ENCODE measurements at regions not wholly inside any gene's neighbourhood (a gene's known extent, or its start where the extent isn't known, plus 50 kb on each side); places are given as distances from the start of the nearest gene placed in this dataset.

DNA sequence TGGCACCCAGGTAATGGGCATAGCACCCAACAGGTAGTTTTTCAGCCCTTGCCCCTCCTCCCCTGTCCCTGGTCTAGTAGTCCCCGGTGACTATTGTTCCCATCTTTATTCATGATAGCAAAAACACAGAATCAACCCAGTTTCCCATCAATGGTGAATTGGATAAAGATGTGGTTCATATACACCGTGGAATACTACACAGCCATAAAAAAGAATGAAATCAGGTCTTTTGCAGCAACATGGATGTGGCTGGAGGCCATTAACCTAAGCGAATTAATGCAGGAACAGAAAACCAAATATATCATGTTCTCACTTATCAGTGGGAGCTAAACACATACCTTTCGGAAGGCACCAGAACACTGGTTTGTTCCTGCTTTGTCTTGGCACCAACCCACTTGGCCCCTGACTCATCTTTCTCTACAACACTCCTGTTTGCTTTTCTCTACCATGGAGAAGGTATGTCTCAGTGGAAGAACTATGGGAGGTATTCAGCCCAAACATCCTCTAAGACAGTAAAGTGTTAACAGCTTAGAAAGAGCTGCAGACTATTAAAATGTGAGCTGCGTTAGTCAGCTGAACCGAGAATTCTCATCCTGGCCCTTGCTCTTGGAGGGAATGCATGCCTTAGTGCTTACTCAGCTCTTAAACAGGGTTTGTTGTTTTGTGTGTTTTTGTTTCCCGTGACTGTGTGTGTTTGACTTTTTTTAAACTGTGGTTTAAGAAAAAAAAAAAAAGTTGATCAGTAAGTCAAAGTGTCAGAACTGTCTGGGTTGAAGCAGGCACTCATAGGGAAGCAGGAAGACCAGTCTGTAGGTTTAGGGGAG, 203.0 kb downstream of the TOMM20 start:
- in situ Hi-C loops (cut with MboI; ENCODE audit: low sequenced_read_pairs): no loop called here

- in situ Hi-C loops (cut with MboI; ENCODE audit: low sequenced_read_pairs): no loop called here
These were observed 203.9 kb downstream of the TOMM20 start for GRCh38 chr1:234924450-234925355.

GRCh38 chr1:234923626-234924025, 205.0 kb downstream of the TOMM20 start:
- in situ Hi-C loops (cut with MboI; ENCODE audit: low sequenced_read_pairs): no loop called here

DNA sequence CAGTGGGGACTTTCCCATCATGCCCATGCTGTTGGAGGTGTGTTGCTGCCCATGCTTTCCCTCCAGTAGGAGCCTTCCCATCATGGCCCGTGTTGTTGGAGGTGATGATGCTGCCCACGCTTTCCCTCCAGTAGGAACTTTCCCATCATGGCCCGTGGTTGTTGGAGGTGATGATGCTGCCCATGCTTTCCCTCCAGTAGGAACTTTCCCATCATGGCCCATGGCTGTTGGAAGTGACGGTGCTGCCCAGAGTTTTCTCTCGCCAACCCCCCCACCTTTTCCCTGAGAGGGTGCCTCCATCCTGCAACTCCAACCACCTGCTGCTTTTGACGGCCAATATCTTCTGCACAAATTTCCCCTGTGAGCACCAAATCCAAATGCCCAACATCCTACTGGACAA, 205.7 kb downstream of the TOMM20 start:
- in situ Hi-C loops (cut with MboI; ENCODE audit: low sequenced_read_pairs): no loop called here

GRCh38 chr1:234921266-234922062, 207.2 kb downstream of the TOMM20 start:
- in situ Hi-C loops (cut with MboI; ENCODE audit: low sequenced_read_pairs): no loop called here

GRCh38 chr1:234920843-234921140, 207.8 kb downstream of the TOMM20 start:
- in situ Hi-C loops (cut with MboI; ENCODE audit: low sequenced_read_pairs): no loop called here

DNA sequence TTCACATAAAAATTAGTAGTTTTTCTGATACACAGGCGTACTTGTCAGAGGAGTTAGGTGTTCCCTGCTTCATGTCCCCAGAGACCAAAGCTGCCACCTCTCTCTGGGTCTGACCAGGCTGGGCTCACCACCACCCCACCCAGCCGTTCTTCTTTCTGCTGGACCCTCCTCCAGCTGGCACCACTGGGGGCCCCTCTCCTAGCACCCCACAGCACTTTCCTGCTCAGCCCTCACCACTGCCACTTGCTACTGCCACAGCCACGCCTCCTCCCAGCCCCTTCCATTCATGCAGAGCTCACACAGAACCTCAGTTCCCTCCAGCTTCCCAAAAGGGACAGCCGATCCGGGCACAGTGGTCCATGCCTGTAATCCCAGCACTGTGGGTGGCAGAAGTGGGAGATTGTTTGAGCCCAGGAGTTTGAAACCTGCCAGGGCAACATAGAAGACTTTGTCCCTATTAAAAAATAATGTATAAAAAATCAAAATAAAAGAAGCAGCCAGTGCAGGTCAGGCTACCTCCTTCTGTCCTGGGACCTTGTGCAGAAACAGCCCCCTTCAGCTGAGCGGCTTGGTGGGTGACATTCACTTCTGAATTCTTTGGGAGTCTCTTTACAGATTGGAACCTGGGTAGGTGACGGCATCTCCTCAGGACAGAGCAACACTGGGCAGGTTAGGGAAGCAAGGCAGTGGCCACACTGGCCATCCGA, 208.3 kb downstream of the TOMM20 start:
- in situ Hi-C loops (cut with MboI; ENCODE audit: low sequenced_read_pairs): no loop called here

DNA sequence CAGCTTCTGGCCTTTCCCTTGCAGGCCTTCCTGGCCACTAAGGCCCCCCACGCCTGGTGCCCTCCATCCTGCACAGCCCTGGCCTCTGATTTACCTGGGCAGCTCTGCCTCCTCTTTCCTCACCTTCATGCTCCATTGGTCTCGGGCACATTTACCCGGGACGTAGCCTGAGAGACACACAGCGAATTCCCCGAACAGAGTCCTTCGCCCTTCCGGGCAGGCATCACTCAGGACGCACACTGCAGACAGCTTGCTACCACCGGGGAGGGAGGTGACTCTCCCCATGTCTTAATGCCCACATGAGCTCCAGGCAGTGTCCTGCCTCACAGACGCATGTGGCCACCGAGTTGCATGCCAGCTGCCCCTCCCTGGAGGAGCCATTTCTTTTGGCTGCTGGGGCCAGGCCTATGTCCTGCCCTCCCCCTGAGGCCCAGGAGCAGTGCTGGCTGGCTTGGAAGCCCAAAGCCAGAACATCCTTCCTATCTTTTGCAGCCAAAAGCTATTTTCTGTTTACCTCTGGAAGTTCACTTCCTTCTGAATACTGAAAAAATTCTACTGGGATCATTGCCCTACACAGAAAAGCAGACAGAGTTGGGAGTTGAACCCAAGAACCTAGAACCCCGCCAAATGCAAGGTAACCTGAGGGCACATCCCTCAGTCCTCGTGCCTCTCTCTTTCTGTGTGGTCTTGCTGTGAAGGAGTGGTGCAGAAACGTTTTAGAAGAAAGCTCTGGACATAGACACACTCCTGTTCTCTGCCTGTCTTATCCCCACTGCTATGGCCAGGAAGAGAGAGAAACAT, 209.5 kb downstream of the TOMM20 start:
- in situ Hi-C loops (cut with MboI; ENCODE audit: low sequenced_read_pairs): no loop called here

DNA sequence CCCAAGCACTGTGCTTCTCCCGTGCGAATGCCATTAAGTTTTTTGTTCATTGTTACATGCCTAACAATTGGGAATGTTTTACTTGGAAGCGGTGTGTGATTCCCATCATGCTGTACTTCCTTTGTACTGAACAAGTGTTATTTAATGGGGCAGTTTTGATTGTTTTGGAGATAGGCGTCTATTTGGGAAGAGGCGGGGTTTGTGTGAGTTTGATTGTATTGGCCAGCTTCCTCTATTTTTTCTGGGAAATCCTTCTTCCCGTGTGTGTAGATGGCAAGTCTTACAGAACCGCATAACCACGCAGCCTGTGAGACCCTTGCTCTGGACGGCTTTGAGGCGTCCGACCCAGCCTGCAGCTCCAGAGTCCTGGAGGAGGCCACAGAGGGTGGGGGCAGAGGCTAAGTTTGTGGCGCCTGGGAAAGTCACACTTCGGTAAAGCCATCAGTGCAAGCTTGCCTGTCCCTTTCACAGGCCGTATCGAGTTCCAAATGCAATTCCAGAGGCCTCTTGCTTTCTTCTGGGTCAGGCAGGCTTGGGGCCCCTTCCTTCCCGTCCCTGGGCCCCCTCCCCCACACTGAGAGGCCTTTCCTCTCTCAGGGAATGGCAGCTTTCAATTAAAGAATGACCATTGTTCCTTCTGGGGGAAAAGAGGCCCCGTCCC, 210.3 kb downstream of the TOMM20 start:
- in situ Hi-C loops (cut with MboI; ENCODE audit: low sequenced_read_pairs): no loop called here

- in situ Hi-C loops (cut with MboI; ENCODE audit: low sequenced_read_pairs): no loop called here
These were observed 211.0 kb downstream of the TOMM20 start for GRCh38 chr1:234917495-234918180.

DNA sequence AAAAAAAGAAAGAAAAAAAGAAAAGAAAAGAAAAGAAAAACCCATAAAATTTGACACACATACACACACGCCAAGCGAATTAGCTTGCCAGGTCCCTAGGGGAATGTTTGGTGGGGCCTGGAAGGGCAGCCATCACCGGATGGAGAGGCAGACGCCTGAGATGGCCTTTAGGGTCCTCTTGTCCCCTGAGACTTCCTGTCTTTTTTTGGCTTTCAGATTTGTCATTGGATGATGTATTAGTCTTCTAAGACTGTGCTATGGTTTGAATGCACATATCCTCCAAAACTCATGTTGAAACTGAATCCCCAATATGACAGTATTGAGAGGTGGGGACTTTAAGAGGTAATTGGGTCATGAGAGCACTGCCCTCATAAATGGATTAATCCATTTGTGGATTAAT, 211.8 kb downstream of the TOMM20 start:
- in situ Hi-C loops (cut with MboI; ENCODE audit: low sequenced_read_pairs): no loop called here

- in situ Hi-C loops (cut with MboI; ENCODE audit: low sequenced_read_pairs): no loop called here
These were observed 212.5 kb downstream of the TOMM20 start for GRCh38 chr1:234915924-234916675.

DNA sequence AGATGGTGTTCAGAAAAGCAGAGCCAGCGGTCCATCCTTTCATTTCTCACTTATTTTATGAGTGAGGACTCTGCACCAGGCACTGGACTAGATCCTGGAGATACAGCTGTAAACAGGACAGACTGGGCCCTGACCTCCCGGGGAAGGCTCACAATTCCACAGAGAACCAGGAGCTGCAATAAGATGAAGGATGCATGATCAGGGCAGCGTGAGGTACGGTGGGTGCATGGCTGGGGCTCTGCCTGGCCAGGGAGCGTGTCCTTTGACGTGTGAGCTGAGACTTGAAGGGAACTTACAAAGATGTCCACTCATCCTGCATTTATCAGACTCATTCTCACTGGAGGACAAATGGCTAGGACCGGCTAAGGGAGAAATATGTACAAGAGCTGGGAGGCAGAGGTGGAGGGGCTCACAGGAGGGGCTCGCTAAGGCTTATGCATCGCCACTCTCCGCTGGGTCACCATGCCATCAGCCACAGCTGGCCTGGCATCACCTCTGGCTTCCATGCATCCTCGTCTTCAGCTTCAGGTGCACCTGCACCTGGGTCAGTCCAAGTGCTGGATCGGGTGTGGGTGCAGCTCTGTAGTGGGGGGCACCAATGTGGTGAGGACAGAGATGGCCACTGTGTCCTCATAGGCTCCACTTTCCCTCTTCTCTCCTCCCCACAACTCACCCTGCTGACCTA, 213.9 kb downstream of the TOMM20 start:
- in situ Hi-C loops (cut with MboI; ENCODE audit: low sequenced_read_pairs): no loop called here

GRCh38 chr1:234913771-234914170, 214.9 kb downstream of the TOMM20 start:
- in situ Hi-C loops (cut with MboI; ENCODE audit: low sequenced_read_pairs): no loop called here

DNA sequence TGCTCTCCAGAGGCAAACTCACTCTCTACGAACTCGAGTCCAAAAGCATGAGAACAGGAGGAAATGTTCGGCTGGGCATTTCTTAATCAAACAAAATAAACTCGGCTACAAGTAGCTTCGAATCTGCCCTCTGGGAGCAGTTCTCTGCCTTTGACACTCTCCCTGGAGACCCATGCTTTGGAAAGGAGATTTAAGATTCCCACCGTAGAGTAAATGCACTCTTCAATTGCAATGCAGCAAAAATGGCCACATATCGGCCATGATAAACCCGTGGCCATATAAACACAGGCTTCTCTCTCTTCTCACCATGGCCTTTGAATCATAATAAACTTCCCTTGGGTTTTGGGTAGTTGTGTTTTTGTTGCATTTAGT, 215.4 kb downstream of the TOMM20 start:
- in situ Hi-C loops (cut with MboI; ENCODE audit: low sequenced_read_pairs): no loop called here

DNA sequence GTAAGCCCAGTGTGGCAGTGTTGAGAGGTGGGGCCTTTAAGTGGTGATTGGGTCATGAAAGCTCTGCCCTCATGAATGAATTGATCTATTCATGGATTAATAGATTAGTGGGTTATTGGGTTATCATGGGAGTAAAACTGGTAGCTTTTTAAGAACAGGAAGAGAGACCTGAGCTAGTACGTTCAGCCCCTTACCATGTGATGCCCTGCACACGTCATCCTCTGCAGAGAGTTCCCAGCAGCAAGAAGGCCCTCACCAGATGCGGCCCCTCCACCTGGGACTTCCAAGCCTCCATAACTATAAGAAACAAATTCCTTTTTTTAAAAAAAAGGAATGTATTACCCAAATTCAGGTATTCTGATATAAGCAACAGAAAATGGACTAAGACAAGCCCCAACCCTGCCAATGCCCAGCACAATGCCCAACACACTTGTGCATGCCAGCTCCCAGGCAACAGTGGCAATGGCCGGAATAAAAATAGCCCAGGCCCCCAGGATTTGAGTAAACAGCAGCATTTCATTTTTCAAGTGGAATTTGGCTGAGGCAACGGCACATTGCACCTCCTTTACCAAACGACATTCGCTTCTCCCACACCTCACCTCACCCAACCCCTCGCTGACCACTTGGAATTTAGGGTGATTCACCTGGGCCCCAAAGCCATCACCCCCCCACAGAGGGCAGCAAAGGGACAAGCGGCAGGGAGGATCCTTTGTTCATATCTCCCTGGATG, 215.9 kb downstream of the TOMM20 start:
- in situ Hi-C loops (cut with MboI; ENCODE audit: low sequenced_read_pairs): no loop called here

- in situ Hi-C loops (cut with MboI; ENCODE audit: low sequenced_read_pairs): no loop called here
These were observed 216.8 kb downstream of the TOMM20 start for GRCh38 chr1:234911787-234912186.

Measured in HL-60/S4 treated with phorbol 12-myristate 13-acetate at 8.2 ng/mL for 4 days and 3 days (cell line).